GM18868 (cell line): ENCODE measurements at regions not wholly inside any gene's neighbourhood (a gene's known extent, or its start where the extent isn't known, plus 50 kb on each side); places are given as distances from the start of the nearest gene placed in this dataset.

Source experiments
- ATAC-seq: cut with Tn5 transposase; IDR thresholded peaks from one replicate; pipeline ENCODE4 v1.9.1; 2021; ENCODE audit warnings: mild to moderate bottlenecking, moderate library complexity; ENCODE audit not compliant: unreplicated experiment

DNA sequence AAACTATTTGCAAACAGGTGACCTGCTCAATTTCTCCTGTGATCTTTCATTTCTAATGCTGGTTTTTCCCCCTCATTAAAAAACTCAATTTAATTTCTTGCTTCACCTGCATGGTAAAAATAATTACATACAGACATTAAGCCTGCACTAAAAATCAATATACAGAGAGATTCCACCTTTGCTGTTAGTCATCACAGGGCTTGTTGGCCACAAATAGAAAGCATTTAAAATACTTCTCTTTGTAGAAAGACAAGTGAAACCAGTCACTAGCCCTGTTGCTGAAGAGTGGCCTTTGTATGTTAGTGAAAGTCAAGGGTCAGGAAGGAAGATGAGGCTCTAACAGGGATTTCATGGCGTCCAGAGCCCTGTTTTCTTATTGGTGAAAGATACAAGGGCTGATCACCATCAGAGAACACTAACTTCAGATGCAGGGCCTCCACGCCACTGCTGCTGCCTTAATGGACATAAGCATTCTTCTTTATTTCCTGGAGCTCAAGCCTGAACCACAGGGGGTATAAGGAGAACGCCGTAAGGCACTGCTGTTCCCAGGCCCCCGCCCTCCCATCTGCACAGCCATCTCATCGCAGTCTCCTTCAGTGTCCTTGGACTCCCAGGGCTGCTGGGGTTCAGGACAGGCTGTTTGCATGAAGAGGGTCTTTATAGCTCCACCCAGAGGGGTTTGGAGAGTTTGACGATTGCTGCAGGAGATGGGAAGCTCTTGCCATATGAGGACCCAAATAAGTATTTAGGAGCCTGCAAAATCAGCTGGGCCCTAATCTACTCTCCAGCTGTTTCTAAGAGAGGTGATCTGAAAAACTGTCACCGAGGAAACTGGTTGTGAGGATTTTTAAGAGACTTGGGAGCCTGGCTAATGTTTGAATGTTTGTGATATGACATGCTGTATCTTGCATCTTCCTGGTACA, 117.3 kb upstream of the IRF2BP2 start:
- no peak for ATAC-seq

DNA sequence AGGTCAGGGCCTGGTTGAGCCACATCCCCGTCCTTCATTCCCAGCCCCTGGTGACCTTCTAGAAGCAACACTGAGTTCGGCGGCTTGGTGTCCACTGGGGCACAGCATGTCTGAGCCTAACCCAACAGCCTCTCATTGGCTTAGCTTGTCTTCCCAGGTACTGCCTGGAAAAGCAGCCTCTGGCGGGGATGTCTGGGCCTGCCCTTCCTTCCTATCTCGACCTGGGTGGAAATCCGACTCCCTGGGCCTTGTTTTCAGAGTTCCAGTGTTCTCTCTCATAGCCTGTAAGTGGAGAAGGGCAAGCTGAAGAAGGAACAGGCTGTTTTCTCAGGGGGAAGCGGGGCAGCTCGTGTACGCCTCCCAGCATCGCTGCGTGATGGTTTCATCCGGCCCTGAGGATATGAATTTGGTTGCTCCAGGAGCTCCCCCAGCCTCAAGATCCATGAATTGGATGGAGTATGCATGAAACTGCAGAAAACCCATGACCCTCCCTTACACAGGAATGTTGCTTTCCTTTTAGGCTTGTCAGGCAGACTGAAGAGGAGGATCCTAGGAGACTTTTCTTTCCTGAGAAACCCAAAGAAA, 116.5 kb upstream of the IRF2BP2 start:
- no peak for ATAC-seq

DNA sequence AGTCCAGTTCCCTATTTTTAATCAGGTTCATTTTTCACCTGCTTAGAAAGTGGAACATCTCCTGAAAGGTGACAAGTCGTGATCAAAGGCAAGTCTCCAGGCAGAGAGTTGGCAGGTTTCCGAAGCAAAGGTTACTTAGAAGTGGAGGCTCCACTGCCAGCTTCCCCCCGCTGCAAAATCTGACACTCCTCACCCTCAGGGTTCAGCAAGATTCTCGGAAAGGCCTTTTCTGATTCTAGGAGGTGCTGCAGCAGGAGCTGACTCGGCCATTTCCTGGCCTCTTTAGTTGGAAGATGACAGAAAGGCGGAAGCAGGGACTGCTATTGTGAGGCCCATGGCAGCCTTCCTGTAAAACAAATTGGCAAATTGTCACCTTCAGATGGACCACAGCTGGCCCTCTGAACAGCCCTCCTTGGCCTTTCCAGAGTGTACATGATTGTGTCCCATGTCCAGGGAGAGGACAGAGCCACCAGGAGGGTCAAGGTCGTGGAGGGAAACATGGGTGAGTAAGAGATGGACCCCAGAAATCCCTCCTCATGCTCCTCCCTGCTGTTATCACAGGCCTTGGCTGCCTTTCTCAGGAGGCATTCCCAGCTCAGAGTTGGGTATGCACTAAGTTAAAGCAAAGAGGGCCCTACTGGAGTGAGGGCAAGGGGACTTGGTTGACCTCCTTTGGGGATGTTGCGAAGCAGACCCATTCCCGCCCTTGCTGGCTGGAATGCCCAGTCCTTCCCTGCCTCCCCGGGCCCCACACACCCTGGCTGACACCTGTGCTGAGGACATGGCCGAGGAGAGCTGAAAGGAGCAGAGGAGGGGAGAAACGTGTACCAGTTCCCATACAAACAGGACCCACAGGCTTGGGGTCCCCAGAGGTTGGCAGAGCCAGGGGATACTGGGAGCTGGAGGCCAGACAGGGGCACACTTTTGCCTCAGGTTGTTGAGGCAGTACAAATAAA, 115.5 kb upstream of the IRF2BP2 start:
- no peak for ATAC-seq

DNA sequence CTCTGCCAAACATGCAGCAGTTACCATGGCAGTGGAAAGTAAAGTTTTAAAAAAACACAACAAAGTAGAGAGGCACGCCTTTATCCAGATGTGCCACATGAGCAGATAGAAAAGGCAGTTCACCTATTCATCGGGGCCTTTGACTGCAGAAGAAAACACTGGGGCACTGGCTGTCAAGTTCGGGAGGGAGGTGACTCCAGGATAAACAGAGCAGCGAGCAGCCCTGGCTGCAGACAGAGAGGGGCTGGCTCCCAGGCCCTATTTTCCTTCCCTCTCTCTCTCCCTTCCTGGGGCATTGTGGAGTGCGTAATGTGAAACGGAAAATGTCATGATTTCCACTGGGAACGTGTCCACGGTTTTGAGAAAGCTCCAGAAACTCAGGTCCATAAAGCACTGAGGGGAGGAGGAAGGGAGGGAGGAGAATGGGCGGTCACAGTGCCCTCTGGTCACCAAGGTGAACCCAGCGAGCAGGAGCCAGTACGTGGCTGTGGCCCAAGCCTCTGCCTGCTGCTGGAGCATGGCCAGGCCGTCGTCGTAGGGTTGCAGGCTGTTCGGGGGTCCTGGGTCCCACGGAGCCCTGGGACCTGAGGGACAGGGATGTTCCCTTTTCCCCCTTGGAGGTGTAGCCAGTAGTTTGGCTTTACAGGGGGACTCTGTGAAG, 114.7 kb upstream of the IRF2BP2 start:
- ATAC-seq = no peak

DNA sequence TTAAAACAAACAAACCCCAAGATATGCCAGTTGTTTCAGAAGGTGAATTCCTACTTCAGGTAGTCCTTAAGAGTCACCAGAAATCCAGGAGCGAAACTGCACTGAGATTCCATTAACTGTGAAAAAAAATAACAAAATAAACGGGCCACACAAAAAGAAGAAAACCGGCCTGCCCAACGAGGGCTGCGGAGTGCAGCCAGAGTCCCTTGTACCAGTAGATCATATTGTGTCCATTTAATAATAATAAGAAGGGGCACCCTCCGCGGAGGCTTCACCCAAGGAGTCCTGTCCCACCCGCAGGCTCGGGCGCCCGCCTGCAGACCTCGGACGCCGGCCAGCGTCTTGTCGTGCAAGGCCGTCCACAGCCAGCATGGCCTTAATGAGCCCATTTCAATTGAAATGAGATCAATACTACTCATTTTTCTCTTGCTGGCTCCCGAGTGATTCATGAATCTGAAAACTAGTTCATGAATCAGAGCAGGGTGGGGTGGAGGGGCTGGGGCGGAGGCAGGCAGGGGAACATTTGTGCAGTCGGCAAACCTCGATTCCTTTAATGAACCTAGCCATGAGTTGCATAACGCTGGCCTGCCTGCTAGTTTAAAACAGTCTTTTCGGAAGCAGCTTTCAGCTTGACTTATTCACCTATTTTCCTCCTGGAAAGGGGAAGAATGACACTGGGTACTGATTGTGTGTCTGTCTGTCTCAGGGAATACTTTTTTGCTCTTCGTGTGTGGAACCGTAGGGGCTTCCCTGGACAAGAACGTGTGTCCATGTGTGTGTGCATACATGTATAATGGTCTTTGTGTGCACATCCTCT, 113.1 kb upstream of the IRF2BP2 start:
- ATAC-seq = no peak

DNA sequence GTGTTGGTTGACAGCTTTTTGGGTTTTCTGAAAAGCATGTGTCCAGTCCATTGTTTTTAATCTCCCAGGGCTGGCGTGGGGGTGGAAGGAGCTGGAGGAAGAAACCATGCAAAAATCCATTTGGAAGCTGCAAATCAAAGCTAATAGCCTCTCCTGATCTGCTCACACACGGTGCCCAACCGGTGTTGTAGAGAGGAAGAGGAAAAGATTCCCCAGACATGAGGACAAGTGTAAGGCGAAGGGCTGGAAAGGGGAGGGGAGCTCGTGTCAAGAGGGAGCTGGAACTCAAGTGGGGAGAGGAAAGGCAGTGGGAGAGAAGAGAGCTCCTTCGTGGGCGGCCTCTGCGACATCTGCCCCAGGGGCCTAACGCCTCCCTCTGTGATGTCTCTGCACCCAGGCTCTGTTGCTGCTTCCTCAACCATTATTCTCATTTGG, 112.3 kb upstream of the IRF2BP2 start:
- no peak for ATAC-seq

DNA sequence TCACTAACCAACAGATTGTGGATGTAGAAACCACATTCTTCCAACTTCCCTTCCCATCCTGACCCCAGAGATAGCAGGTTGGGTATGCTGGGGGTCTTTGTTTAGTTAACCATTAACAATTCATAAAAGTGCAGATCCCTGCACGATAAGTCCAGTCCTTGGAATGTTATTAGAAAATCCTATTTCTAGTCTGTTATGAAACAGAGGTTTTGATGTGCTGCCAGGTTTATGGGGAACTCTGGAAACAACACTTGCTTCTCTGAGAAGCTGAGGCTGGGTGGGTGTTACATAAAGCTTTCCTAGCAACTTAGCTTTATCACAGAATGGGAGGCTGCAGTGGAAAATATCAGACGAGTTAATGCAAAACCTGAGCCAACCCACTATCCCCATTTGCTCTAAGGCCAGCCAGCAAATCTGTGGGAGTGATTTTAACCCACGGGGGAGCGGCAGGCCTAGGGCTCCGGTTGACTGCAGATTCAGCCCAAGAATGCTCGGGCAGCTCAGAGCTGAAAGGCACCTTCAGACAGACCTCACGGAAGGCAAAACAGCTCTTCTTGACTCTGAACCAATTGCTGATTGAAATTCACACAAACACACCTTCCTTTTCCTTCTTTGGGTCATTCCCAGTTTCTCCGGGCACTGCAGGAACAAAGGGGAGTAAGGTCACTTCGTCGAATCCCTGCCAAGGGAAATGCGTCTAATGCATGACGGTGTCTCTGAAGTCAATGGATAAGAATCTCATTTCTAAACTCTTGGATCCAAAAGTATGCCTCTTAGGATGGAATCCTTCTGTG, 111.7 kb upstream of the IRF2BP2 start:
- ATAC-seq = no peak

DNA sequence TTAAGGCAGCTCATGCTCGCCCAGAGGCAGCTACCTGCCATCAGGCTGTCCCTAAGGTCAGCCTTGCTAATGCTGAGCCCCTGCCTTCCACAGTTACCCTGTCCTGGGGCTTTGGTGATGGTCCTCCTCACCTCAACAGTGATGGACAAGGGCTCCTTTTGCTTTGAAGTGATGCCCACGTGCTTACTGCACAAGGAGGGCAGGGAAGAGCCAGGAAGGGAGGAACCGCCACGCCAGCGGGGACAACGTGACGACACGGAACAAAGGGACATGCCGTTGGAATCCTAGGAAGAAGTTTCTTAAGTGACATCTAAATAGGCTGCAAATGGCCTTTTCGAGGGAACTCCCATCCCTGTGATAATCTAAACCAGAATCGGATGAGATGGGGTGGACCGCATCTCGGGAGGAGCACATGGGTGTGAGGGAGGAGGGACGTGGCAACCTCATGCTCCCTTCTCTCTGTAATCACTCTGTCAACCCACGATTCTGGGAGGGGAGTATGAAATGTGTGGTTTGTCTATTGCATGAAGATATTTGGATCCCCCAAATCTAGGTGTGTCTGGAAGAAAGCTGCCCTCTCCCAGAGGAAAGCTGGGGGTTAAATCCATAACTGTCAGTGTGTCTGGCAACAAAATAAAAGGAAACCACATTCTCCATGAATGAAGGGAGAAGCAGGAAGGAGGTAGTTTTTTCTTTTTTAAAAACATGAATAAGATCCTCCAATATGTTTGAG, 110.9 kb upstream of the IRF2BP2 start:
- no peak for ATAC-seq

DNA sequence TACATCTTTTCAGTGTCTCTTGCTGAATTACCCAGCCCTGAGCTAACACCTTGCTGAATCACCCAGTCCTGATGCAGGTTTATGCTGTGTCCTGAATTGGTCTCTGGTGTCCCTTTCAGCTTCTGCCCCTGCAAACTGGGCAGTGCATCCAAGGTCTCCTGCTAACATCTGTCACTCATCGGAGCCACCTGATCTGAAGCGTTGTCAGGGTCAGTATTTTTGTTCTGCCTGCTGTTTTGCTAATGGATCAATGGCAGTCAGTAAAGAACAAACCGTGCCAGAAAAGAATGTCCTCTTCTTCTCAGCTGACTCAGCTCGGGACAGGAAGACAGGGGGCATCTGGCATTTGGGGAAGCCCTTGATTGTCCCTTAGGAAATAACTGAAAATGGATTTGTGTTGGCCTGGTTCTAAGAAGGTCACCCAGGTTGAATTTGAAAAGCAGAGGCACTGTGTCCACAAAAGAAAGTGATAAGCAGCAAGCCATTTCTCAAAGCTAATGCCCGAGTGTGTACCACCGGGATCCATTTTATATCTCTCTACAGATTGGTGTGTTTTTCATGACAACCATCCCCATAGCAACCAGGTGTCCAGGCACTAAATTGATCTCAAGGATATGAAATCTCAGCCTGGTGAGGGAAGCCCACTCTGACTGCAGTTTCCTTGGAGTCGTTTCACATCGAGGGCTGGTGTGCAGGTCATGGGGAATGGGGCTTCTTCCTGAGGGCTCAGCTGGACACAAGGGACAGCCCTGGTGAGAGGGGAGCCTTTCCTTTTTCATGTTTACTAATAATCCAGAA, 109.7 kb upstream of the IRF2BP2 start:
- no peak for ATAC-seq

DNA sequence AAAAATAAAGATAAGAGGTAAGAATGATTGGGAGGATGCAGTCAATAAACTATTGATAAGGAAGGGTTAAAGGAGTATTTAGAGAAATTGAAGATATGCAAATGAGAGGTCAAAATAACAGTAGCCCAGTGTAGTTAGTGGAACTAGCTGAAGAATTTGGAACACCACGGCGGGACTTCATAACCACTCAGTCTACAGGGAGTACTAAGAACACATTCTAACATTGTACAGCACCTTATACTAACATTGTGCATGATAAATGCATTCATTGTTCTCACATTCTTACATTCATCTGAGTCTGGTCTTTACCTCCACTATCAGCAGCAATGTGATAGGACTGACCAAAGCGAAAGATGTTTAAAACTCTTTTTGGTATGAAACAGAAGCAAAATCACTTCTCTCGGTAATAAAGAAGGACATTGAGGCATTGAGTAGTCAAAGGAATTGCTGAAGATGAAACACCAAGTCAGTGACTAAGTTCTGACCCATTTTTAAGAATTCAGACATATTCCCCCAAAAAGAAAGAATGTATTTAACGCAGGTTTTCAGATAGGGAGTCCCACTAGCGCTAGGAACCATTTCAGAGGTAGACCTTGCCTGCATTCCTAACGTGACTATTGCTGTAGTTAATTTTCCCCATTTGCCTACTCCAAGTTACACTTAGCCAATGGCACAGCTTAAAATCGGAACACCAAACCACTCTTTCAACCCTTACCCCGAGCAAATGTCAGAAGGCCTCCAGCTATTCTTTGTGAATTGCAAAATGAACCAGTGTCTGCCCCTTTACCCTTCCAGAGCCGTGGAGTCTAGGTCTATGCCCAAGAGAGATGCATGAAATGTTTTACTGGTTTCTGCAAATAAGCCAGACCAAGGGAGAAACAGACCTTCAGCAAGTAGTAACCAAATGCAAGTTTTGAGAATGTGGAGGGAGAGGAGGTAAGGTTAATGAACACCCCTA, 108.8 kb upstream of the IRF2BP2 start:
- no peak for ATAC-seq

DNA sequence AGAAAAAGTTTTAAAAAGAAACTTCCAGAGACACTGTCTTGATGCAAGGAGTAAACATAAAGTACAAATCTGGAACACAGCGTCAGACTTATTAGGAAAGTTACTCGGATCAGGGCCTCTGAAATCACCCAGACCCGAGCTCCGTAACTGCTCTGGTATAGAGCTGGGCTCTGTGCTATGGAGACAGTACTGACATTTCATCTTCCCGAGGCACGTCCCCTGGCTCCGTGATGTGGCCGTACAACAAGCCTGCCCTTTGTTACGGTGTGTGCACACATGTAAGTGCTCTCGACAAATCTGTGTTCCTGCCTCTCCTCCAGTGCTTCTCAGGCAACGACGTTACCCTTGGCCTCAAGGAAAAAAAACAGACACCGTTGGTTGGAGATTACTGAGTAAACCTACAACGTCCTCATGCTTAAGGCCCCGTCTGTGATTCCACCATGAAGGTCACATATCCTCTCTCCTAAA, 107.0 kb upstream of the IRF2BP2 start:
- no peak for ATAC-seq

DNA sequence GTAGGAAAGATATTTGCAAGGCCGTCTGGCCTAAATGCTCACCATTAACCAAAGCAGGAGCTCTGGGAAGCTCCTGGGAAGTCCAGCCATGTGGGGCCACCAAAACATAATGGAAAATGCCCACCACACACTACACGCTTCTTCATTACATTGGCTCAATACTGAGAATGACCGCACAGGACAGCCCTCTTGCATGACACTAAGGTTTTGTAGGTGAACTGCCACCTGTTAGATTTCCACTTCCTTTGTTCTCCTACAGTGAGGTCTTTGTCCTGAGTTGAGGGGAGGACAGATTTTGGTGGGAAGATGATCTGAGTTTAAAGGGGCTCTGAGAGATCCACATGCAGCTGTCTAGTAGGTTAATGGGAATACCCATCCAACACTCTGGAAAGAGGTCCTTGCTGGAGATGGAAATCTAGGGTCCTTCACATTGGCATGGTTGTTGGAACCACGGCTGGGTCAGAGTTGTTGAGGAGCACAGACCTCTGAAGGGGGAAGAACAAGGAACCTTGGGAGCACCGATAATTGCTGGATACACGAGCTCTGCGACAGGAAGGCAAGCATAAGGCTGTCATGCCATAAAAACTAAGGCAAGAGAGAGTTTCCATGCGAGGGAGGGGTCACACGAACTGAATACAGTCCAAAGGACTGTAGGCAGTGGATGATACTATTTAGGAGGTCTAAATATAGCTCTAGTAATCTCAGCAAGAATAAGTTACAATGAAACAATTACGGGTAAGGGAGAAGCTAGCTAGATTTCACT, 105.5 kb upstream of the IRF2BP2 start:
- ATAC-seq = no peak

DNA sequence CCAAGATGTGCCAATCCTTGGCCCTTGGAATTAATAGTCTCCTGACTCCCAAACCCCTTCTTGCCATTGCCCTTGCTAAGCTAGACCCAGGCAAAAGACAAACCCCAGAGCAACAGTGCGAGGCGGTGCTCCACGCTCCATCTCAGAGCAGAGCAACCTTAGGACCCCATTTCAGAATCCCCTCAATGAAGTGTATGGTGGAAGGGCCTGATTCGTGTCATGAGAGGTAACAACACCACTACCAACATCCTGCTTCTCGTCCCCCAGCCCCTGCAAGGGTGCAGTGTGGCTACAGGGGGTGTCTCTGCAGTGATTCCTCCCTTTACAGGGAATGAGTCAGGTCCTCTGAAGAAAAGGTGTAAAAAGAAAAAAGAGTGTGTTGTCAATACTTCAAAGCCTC, 103.9 kb upstream of the IRF2BP2 start:
- ATAC-seq = no peak

DNA sequence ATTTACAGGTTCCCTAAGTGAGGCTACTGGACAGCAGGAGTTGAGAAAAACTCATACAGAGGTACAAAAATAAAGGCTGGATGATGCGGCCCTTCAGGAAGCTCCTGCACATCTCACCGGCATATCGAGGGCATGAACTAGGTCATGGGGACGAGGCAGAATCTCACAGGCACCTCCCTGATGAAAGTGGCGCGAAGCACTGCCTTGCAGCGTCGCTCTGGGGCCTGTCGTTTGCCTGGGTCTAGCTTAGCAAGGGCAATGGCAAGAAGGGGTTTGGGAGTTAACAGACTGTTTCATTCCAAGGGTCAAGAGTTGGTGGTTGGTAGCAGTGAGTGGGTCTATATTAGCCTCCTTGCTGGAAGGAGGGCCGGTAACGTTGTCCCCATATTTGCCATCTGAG, 103.5 kb upstream of the IRF2BP2 start:
- ATAC-seq = no peak

DNA sequence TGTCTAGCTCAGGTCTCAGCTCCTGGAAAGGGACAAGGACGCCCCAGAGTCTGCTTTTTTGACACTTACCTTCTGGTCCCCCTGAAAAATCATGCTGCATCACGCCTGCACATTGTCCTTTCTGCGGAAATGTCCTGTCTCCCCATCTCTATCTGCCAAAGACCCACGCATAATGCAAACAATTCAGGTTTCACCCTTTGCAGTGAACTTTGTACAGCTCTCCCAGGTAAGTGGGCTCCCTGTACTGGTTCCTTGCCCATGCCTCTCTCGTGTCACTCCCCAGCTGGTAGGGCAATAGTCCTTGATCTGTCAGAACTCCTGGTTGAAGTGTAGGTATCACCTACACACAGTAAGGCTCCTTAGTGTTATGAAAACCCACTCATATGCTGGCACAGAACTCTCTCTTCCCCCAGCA, 102.9 kb upstream of the IRF2BP2 start:
- no peak for ATAC-seq
